ENCODE measurements at regions not wholly inside any gene's neighbourhood (a gene's known extent, or its start where the extent isn't known, plus 50 kb on each side); places are given as distances from the start of the nearest gene placed in this dataset.

- in situ Hi-C loops (cut with MboI; ENCODE audit: low sequenced_read_pairs, unreplicated experiment): no loop called here
- no peak for TF ChIP-seq CTCF (IDR thresholded peaks at IDR 0.05; ENCODE audit: borderline replicate concordance, control extremely low read depth, extremely low read depth, insufficient read depth, missing control alignments)
- no peak for DNase-seq (ENCODE audit: low spot score)
These were observed 120.3 kb downstream of the AXIN2 start for GRCh38 chr17:65441053-65441605.

GRCh38 chr17:65438708-65439294, 122.6 kb downstream of the AXIN2 start:
- no peak for DNase-seq (ENCODE audit: low spot score)
- in situ Hi-C loops (cut with MboI; ENCODE audit: low sequenced_read_pairs, unreplicated experiment): no loop called here
- TF ChIP-seq CTCF (IDR thresholded peaks at IDR 0.05; ENCODE audit: borderline replicate concordance, control extremely low read depth, extremely low read depth, insufficient read depth, missing control alignments): no peak

GRCh38 chr17:65438173-65438572, 123.3 kb downstream of the AXIN2 start:
- TF ChIP-seq CTCF (IDR thresholded peaks at IDR 0.05; ENCODE audit: borderline replicate concordance, control extremely low read depth, extremely low read depth, insufficient read depth, missing control alignments): no peak
- no peak for DNase-seq (ENCODE audit: low spot score)
- in situ Hi-C loops (cut with MboI; ENCODE audit: low sequenced_read_pairs, unreplicated experiment): no loop called here

- in situ Hi-C loops (cut with MboI; ENCODE audit: low sequenced_read_pairs, unreplicated experiment): no loop called here
- no peak for DNase-seq (ENCODE audit: low spot score)
- TF ChIP-seq CTCF (IDR thresholded peaks at IDR 0.05; ENCODE audit: borderline replicate concordance, control extremely low read depth, extremely low read depth, insufficient read depth, missing control alignments): no peak
These were observed 124.6 kb downstream of the AXIN2 start for GRCh38 chr17:65436871-65437270.

- in situ Hi-C loops (cut with MboI; ENCODE audit: low sequenced_read_pairs, unreplicated experiment): no loop called here
- no peak for DNase-seq (ENCODE audit: low spot score)
These were observed 126.6 kb downstream of the AXIN2 start for GRCh38 chr17:65434878-65435277.

GRCh38 chr17:65434251-65434650, 127.2 kb downstream of the AXIN2 start:
- in situ Hi-C loops (cut with MboI; ENCODE audit: low sequenced_read_pairs, unreplicated experiment): no loop called here
- no peak for TF ChIP-seq CTCF (IDR thresholded peaks at IDR 0.05; ENCODE audit: borderline replicate concordance, control extremely low read depth, extremely low read depth, insufficient read depth, missing control alignments)
- DNase-seq (ENCODE audit: low spot score): no peak

More at GRCh38 chr17:65434878-65435277, 126.6 kb downstream of the AXIN2 start:
- no peak for TF ChIP-seq CTCF (IDR thresholded peaks at IDR 0.05; ENCODE audit: borderline replicate concordance, control extremely low read depth, extremely low read depth, insufficient read depth, missing control alignments)

Measured in GM13976 (cell line).